Activated CD4-positive, alpha-beta T cell treated with anti-CD3 and anti-CD28 coated beads, Interleukin-2, amount 50 U/mL, for 48 hours (primary cell): ENCODE measurements at regions not wholly inside any gene's neighbourhood (a gene's known extent, or its start where the extent isn't known, plus 50 kb on each side); places are given as distances from the start of the nearest gene placed in this dataset.

ENCODE experiments used
- DNase-seq, 2 experiments: peaks; one replicate each; pipeline ENCODE4 v3.0.0-alpha.2; 2020

GRCh38 chr6:1081551-1082284, 230.2 kb upstream of the FOXQ1 start:
- DNase-seq, result no peak

DNA sequence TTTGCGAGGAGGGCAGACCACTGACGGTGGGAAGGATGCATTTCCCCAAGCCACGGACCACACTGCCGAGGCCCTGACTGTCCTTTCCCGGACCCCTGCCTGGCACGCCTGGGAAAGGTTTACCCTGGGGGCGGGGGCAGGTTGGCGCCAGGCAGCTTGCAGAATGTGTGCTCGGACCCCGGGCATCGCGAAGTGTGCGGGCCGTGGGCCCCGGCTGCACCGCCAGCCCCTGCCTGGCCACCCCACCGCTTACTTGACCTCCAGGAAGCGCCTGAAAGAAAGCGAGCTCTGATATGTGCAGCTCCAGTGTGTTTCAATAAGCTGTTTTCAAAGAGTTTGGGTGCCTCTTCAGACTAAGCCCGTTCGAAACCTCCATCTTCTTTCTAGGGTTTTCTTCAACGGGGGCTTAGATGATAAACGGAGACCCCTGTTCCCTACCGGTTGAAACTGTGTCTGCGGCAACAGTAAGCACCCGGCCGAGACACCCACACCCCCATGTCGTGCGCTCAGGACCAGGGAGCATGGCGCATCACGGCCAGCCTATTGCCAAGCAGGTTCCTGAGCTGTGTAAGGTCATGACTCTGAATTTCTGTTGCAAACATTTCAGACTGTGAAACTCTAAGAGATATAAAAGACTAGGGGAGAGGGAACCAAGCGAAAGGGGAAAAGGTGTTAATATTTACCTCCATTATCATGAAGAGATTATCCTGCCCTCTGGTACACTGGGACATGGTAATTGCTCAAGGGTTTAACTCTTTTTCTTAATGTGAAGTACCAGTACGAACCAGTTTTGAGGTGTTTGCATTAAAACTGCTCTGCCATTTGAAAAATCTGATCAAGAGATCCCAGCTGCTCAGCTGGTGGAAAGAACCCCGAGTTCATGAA, 231.2 kb upstream of the FOXQ1 start:
- no peak for DNase-seq

- no peak for DNase-seq
Measured at GRCh38 chr6:1079525-1079924, 232.4 kb upstream of the FOXQ1 start.

DNA sequence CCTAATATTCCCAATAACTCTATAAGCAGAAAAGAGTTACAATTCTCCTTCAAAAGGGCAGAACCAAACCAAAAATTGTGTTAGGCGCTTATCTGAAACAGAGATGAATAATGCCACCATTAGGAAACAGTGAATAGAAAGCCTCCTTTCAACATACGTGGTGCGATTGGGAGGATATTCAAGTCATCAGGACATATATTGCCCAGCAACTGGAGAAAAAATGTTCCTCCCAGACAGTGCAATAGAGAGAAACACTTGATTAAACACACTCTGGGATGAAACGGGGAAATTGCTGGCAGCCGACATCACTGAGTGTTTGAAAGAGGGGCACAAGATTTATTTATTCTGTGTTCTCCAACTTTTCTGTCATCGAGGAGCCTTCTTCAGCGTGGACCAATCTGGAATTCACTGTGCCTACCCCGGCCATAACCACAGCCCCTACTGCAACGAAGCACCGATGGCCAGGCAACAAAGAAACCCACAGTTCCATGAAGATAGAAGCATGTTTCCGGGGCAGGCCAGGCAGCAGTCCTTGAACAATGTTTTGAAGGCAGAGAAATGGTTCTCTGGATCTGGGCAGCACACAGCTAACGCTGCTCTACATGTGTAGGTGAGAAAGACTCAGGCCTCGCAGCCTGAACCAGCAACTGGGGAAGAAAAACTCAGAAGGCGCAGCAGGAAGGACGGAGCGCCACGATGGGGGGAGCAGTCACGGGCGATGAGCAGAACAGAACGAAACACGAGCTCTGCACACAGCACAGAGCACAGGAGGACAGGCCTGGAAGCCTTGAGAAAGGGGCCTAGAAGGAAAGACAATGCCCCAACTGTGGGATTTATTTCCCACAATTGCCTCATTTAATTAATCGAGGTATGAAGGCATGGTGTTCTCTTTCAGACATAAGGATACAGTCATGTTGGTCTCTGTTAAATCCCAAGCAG, 234.2 kb upstream of the FOXQ1 start:
- DNase-seq, result no peak

DNA sequence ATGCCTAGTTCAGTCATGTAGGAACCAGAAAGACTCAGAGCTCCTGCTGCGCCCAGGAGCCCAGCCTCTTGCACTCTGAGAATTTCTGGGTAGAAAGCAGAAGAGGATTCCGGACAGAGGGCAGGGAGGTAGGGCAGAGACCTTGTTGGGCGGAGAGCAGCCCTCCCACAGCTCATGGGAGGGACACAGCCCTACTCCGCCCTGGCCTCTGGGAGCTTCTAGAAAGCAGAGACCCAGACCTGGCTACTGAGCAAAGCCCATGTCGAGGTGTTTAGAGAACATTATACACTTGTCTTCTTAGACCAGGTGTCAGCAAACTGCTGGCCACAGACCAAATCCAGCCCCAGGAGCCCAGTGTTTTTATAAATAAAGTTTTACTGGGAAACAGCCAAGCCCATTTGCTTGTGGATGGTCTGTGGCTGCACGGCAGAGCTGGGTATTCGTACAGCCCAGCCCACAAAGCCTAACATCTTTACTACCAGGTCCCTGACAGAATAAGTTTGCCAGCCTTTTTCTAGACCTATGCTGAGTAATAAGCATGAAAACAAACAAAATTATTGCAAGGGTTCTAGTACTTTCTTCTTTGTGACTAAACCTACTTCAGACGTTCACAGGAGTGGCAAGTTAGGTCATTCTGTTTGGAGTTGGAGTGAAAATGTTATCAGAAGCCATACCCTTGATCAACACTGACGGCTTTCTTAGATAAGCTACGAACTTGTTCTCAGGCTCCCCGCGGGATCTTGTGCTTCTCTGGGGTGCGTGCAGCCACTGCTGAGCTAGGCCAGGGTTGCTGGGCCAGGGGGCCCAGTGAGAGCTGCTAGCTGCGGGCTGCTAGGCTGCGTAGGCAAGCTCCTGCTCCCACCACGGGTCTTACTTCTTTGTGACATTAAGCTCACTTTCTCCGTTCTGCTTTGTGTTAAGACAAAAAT, 235.1 kb upstream of the FOXQ1 start:
- DNase-seq, result no peak

DNA sequence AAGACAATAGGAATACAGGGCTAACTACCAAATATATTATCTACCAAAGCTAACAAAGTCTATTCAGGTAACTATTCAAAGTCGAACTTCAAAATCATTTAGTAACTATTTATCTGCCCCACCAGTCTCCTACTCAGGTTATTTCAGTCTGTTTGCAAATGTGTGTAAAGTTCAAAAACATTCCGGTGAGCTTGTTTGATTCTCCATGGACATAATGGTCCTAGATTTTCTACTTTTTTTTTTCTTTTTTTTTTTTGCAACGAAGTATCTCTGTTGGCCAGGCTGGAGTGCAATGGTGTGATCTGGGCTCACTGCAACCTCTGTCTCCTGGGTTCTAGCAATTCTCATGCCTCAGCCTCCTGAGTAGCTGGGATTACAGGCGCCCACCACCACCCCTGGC, 236.0 kb upstream of the FOXQ1 start:
- DNase-seq, result no peak

GRCh38 chr6:1075444-1075843, 236.5 kb upstream of the FOXQ1 start:
- no peak for DNase-seq

DNA sequence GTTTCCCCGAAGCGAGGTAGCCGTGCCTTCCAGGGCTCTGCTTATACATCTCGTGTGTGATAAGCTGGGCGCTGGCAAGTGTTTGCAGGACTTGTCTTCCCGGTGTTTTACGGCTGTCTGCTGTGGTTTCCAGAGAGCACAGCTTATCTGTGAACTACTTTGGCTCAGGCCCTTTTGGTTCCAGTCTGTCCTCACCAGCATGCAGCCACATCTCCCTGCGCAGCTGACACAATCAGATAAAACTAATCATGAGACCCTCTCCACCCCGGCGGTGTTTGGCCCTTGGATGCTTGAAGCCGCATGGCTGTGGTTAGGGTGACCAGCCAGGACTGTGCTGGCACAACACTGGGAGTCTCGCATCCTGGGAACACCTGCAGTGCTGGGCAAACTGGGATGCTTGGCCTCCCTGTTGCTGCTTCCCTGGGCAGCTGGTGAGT, 241.8 kb upstream of the FOXQ1 start:
- DNase-seq, result no peak

DNA sequence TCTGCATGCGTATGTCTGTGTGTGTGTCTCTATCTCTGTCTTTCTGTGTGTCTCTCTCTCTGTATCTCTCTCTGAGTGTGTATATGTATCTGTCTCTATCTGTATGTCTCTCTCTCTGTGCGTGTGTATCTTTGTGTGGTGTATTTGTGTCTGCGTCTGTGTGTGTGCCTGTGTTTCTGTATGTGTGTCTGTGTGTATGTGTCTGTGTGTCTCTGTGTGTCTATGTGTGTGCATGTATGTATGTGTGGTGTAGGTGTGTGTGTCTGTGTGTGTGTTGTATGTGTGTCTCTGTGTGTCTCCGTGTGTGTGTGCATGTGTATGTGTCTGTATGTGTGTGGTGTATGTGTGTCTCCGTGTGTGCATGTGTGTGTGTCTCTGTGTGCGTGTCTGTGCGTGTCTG, 243.0 kb upstream of the FOXQ1 start:
- DNase-seq, result no peak

DNA sequence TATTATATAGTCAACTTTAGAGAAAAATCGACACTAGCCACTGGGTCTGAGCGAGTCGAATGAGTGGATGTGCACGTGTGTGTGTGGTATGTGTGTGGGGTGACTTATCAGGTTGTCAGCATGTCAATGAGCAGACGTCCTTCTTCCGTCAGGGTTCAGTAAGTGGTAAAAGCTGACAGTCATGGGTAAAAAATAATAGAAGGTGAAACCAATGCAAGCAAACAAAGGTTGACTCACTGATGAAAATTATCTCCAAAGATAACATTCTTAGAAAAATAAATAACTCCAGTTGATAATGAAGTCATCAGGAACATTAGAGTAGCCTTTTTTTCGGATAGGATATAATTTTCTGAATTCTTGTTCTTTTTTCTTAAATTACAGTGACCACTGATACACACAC, 243.8 kb upstream of the FOXQ1 start:
- no peak for DNase-seq

GRCh38 chr6:1067346-1067745, 244.6 kb upstream of the FOXQ1 start:
- no peak for DNase-seq

- DNase-seq, result no peak
Measured at GRCh38 chr6:1066449-1067090, 245.3 kb upstream of the FOXQ1 start.

DNA sequence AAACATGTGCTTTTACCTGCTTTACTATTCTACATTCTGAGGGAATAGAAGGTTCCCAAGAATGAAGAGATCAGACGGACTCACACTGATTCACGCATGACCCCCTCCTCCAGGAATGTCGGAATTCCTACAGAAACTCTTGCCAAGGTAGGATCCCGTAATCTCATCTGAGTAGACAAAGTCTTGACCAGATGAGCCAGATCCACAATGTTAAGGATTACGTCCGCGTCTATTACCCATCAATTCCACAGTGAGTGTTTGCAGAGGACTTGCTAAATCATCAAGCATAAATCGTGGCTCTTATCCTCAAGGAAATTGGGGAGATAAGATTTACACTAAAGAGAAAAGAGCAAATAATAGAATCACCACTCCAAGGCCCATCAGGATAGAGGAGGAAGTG, 245.9 kb upstream of the FOXQ1 start:
- DNase-seq, result no peak

DNA sequence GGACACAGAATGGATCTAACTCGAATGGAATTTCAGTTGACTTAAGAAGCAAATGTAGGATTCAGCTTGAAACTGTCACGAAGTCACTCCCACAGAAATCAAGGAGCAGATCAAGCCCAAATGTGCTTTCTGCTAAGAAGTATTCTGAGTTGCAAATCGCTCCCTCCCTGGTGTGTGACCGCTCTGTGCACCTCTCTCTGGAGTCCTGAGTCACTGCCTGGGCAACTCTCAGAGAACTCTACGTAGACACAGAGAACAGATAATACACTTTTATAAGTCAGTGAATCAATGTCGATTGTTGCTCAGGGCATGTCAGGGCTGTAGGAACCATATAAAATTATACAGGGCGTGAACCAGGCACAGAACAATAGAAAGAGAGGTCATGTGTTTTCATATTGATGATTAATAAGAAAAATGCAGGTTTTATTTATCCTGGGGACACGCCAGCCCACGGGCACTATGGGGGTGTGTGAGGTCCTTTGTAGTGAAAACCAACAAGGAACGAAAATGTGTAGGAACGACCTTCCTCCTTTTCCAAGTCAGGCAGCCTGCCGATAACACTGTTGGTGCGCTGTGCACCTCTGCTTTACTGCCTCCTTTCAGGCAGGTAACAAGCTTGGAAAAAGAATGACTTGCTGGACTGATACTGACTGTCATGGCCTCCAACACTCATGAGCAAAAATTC, 248.1 kb upstream of the FOXQ1 start:
- no peak for DNase-seq

DNA sequence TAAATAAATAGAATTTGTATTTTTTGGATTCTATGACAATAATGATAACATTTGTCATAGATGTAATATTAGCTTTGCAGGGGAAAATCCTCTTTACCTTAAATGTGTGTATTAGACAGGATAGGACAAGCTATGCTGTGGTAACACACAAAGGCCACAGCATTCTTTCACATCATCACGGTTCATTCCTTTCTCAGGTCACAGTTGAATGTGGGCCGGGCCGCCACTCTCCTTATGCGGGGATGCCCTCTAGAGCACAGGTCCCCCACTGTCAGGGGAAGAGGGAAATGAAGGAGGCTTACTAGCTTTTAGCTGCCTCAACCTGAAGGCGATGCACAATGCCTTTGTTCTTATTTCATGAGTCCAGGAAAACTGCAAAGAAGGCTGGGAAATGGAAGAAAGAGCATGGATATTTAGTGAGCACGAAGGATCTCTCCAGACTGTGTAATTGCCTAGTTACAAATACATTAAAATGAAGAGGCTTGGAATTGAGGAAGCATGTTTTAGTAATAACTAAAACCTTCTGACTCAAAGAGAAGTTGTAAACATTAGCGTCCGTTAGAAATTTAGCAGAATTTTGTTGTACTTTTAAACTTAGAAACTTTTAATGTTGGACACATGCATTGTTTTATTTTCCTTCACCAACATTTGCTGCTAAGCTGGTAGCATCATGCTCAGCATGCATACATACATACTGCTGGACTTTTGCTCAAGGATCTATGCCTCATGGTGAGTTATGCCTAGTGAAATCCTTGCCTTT, 248.9 kb upstream of the FOXQ1 start:
- DNase-seq, result no peak

GRCh38 chr6:1059596-1059995, 252.3 kb upstream of the FOXQ1 start:
- DNase-seq, result no peak

- DNase-seq, result no peak
Measured at GRCh38 chr6:1057490-1058135, 254.3 kb upstream of the FOXQ1 start.

DNA sequence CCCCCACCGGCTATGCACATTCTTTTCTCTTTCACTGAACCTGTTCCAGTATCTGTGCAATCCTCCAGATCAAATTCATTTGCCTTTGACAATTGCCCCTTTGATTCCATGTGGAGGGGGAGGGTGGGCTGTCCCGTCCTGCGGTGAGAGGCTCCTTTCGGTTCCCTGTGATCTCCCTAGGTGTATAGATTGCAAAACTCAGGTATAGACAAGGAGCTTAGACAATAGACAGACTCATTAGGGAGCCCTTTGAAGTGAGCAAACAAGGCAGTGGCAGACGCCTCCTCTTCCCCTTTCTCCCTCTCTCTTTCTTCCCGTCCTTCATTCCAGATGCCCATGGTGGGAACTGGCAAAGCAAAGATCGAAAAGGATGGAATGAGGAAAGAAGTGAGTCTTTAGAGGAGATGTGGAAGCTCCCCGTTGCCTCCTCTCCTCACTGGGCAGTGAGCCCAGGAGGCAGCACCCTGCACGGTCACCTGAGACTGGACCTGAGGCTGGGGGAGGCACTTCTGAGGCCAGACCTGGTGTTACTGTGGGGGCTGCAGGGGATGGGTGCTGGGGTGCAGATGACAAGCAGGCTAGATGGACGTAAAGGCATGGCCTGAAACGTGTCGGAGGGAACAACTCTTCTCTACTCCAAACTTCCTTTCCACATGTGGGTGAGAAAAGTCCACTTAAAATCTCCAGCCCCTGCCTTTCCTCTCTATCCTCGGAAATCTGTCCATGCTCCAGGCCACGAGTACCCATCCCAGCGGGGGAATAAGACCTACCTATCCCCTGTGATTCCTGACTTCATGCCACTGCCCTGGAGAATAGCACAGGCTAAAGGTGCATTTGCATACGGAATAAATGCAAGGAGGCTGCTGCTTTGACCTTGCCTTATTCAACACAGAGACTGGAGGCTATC, 256.6 kb upstream of the FOXQ1 start:
- no peak for DNase-seq

GRCh38 chr6:1054653-1055014, 257.3 kb upstream of the FOXQ1 start:
- no peak for DNase-seq
